ENCODE measurements at regions not wholly inside any gene's neighbourhood (a gene's known extent, or its start where the extent isn't known, plus 50 kb on each side); places are given as distances from the start of the nearest gene placed in this dataset.

- Histone ChIP-seq H3K27ac (ENCODE audit: low read depth, low read length) (no peak overlapping the region), H3K36me3 (ENCODE audit: low read length) (no peaks in the 10 kb centered on the region), H3K27me3 (ENCODE audit: low read length) (no peaks in the 10 kb centered on the region), H3K9ac (ENCODE audit: low read length) (no peak overlapping the region), H3K4me3 (ENCODE audit: insufficient read depth, low read length, poor library complexity, severe bottlenecking) (no peak overlapping the region), H3K9me2 (replicated peaks; ENCODE audit: insufficient read depth, low read length) (no peaks in the 10 kb centered on the region), H2AFZ (ENCODE audit: low read depth, low read length, severe bottlenecking) (no peak overlapping the region), H3F3A (ENCODE audit: insufficient read depth) (no peaks in the 10 kb centered on the region), H3K4me2 (ENCODE audit: low read depth, low read length, poor library complexity, severe bottlenecking) (no peak overlapping the region), H3K9me3 (ENCODE audit: insufficient read depth, low read length) (no peaks in the 10 kb centered on the region), H3K79me2 (ENCODE audit: insufficient read depth, low read length) (no peaks in the 10 kb centered on the region), H4K20me1 (ENCODE audit: low read depth, low read length) (no peaks in the 10 kb centered on the region)
- no peak for TF ChIP-seq CTCF (IDR thresholded peaks at IDR 0.05; ENCODE audit: insufficient read depth, low read length, poor library complexity, severe bottlenecking)
- no peak for TF ChIP-seq EZH2phosphoT487 (conservative IDR thresholded peaks at IDR 0.05; ENCODE audit: low read length)
Observed at GRCh38 chr6:85116475-85116874, 333.4 kb upstream of the NT5E start.

GRCh38 chr6:85115876-85116275, 334.0 kb upstream of the NT5E start:
- Histone ChIP-seq H3K9me3 (ENCODE audit: insufficient read depth, low read length) (no peaks in the 10 kb centered on the region), H3K4me3 (ENCODE audit: insufficient read depth, low read length, poor library complexity, severe bottlenecking) (no peak overlapping the region), H3K9me2 (replicated peaks; ENCODE audit: insufficient read depth, low read length) (no peaks in the 10 kb centered on the region), H3K27me3 (ENCODE audit: low read length) (no peaks in the 10 kb centered on the region), H3K27ac (ENCODE audit: low read depth, low read length) (no peak overlapping the region), H3K79me2 (ENCODE audit: insufficient read depth, low read length) (no peaks in the 10 kb centered on the region), H3K36me3 (ENCODE audit: low read length) (no peaks in the 10 kb centered on the region), H4K20me1 (ENCODE audit: low read depth, low read length) (no peaks in the 10 kb centered on the region), H3K4me2 (ENCODE audit: low read depth, low read length, poor library complexity, severe bottlenecking) (no peak overlapping the region), H3K9ac (ENCODE audit: low read length) (no peak overlapping the region), H2AFZ (ENCODE audit: low read depth, low read length, severe bottlenecking) (no peak overlapping the region), H3F3A (ENCODE audit: insufficient read depth) (no peaks in the 10 kb centered on the region)
- no peak for TF ChIP-seq CTCF (IDR thresholded peaks at IDR 0.05; ENCODE audit: insufficient read depth, low read length, poor library complexity, severe bottlenecking)
- no peak for TF ChIP-seq EZH2phosphoT487 (conservative IDR thresholded peaks at IDR 0.05; ENCODE audit: low read length)

- Histone ChIP-seq H4K20me1 (ENCODE audit: low read depth, low read length) (no peaks in the 10 kb centered on the region), H3K9me2 (replicated peaks; ENCODE audit: insufficient read depth, low read length) (no peaks in the 10 kb centered on the region), H3K27me3 (ENCODE audit: low read length) (no peaks in the 10 kb centered on the region), H3K79me2 (ENCODE audit: insufficient read depth, low read length) (no peaks in the 10 kb centered on the region), H3K9me3 (ENCODE audit: insufficient read depth, low read length) (no peaks in the 10 kb centered on the region), H3K27ac (ENCODE audit: low read depth, low read length) (no peak overlapping the region), H3F3A (ENCODE audit: insufficient read depth) (no peaks in the 10 kb centered on the region), H3K4me3 (ENCODE audit: insufficient read depth, low read length, poor library complexity, severe bottlenecking) (no peak overlapping the region), H3K9ac (ENCODE audit: low read length) (no peak overlapping the region), H3K4me2 (ENCODE audit: low read depth, low read length, poor library complexity, severe bottlenecking) (no peak overlapping the region), H3K36me3 (ENCODE audit: low read length) (no peaks in the 10 kb centered on the region), H2AFZ (ENCODE audit: low read depth, low read length, severe bottlenecking) (no peak overlapping the region)
- no peak for TF ChIP-seq CTCF (IDR thresholded peaks at IDR 0.05; ENCODE audit: insufficient read depth, low read length, poor library complexity, severe bottlenecking)
- no peak for TF ChIP-seq EZH2phosphoT487 (conservative IDR thresholded peaks at IDR 0.05; ENCODE audit: low read length)
Observed at GRCh38 chr6:85115376-85115775, 334.5 kb upstream of the NT5E start.

GRCh38 chr6:85114581-85114935, 335.3 kb upstream of the NT5E start:
- H3K79me2 ChIP-seq (ENCODE audit: insufficient read depth, low read length) = no peaks in the 10 kb centered on the region
- H3K27ac ChIP-seq (ENCODE audit: low read depth, low read length) = no peak overlapping the region
- H3K9me2 ChIP-seq (replicated peaks; ENCODE audit: insufficient read depth, low read length) = no peaks in the 10 kb centered on the region
- TF ChIP-seq EZH2phosphoT487 (conservative IDR thresholded peaks at IDR 0.05; ENCODE audit: low read length) = no peak
- TF ChIP-seq CTCF (IDR thresholded peaks at IDR 0.05; ENCODE audit: insufficient read depth, low read length, poor library complexity, severe bottlenecking) = no peak
- H3K9ac ChIP-seq (ENCODE audit: low read length) = no peak overlapping the region
- no peaks in the 10 kb centered on the region for H3K27me3 ChIP-seq (ENCODE audit: low read length)
- no peak overlapping the region for H3K4me2 ChIP-seq (ENCODE audit: low read depth, low read length, poor library complexity, severe bottlenecking)
- H3K4me3 ChIP-seq (ENCODE audit: insufficient read depth, low read length, poor library complexity, severe bottlenecking) = no peak overlapping the region
- H2AFZ ChIP-seq (ENCODE audit: low read depth, low read length, severe bottlenecking) = no peak overlapping the region
- H3K36me3 ChIP-seq (ENCODE audit: low read length) = no peaks in the 10 kb centered on the region
- H4K20me1 ChIP-seq (ENCODE audit: low read depth, low read length) = no peaks in the 10 kb centered on the region
- no peaks in the 10 kb centered on the region for H3F3A ChIP-seq (ENCODE audit: insufficient read depth)
- no peaks in the 10 kb centered on the region for H3K9me3 ChIP-seq (ENCODE audit: insufficient read depth, low read length)
